ENCODE measurements at regions not wholly inside any gene's neighbourhood (a gene's known extent, or its start where the extent isn't known, plus 50 kb on each side); places are given as distances from the start of the nearest gene placed in this dataset.

- no peak for TF ChIP-seq CTCF (conservative IDR thresholded peaks at IDR 0.05 in 1 of 2, IDR thresholded peaks at IDR 0.05 in 1 of 2; ENCODE audit: low read depth in 1 of 2, low read length in 2 of 2)
- TF ChIP-seq EZH2 (IDR thresholded peaks at IDR 0.05; ENCODE audit: low read length, missing control alignments) = no peak
These were observed 201.2 kb upstream of the CDH20 start for GRCh38 chr18:61132031-61132430.

Measured in fibroblast of lung (primary cell).